ENCODE measurements at regions not wholly inside any gene's neighbourhood (a gene's known extent, or its start where the extent isn't known, plus 50 kb on each side); places are given as distances from the start of the nearest gene placed in this dataset.

GRCh38 chr6:56388415-56388755 is 141.0 kb upstream of the COL21A1 start:
- Histone ChIP-seq H3K4me3 (ENCODE audit: extremely low read depth in 1 of 4, insufficient read depth in 2 of 4, low read depth in 3 of 4, low read length in 4 of 4) (no peak overlapping the region), H3K14ac (ENCODE audit: insufficient read length) (no peak overlapping the region), H3K9ac (replicated peaks in 1 of 4; ENCODE audit: extremely low read depth in 1 of 4, low read depth in 3 of 4, low read length in 3 of 4) (no peak overlapping the region), H3K23me2 (ENCODE audit: low read depth, low read length) (no peaks in the 10 kb centered on the region; the same call in 1 of the 2 replicates), H3K79me2 (ENCODE audit: control insufficient read depth in 1 of 2, insufficient read depth in 2 of 2, low read length in 2 of 2) (no peaks in the 10 kb centered on the region), H4K5ac (ENCODE audit: insufficient read length, low read depth, low read length) (no peak overlapping the region), H2BK20ac (ENCODE audit: low read length) (no peak overlapping the region), H3K23ac (ENCODE audit: insufficient read length) (no peak overlapping the region), H2BK120ac (replicated peaks; ENCODE audit: low read depth, low read length) (no peak overlapping the region), H4K91ac (replicated peaks; ENCODE audit: insufficient read length, low read length) (no peak overlapping the region), H3K4ac (replicated peaks; ENCODE audit: insufficient read length, low read depth, low read length) (no peak overlapping the region), H2AK5ac (ENCODE audit: low read depth, low read length) (no peak overlapping the region), H3K4me2 (ENCODE audit: insufficient read depth in 1 of 2, low read depth in 2 of 2, low read length in 2 of 2) (no peak overlapping the region), H3K27ac (ENCODE audit: low read depth, low read length) (no peak overlapping the region), H2BK12ac (ENCODE audit: low read depth, low read length) (no peak overlapping the region), H3K4me1 (replicated peaks in 1 of 4; ENCODE audit: control insufficient read depth in 3 of 4, insufficient read depth in 4 of 4, low read length in 3 of 4) (no peaks in the 10 kb centered on the region; a peak in 1 of 7 replicates), H2AFZ (ENCODE audit: low read length) (no peak overlapping the region), H3K18ac (ENCODE audit: extremely low read depth, low read length) (no peak overlapping the region), H3K27me3 (replicated peaks in 1 of 4; ENCODE audit: control insufficient read depth in 3 of 4, extremely low read depth in 1 of 4, insufficient read depth in 3 of 4, low read length in 3 of 4) (no peaks in the 10 kb centered on the region), H3K9me3 (ENCODE audit: insufficient read depth in 2 of 2, low read depth in 1 of 2, low read length in 1 of 2) (no peaks in the 10 kb centered on the region), H2BK15ac (ENCODE audit: low read length) (no peak overlapping the region), H2BK5ac (ENCODE audit: low read depth, low read length) (no peak overlapping the region), H3K36me3 (ENCODE audit: control insufficient read depth in 2 of 4, insufficient read depth in 4 of 4, low read length in 3 of 4) (no peaks in the 10 kb centered on the region), H4K20me1 (replicated peaks in 1 of 2; ENCODE audit: control insufficient read depth in 1 of 2, insufficient read depth in 2 of 2, low read length in 2 of 2) (no peaks in the 10 kb centered on the region), H3K79me1 (ENCODE audit: low read depth, low read length) (no peaks in the 10 kb centered on the region), H3K56ac (replicated peaks; ENCODE audit: insufficient read length, low read depth, low read length) (no peak overlapping the region), H4K8ac (ENCODE audit: extremely low read depth, insufficient read depth, low read length) (no peak overlapping the region)
- DNase-seq (ENCODE audit: low read depth in 1 of 2, low spot score in 2 of 2), result no peak
- ChIA-PET CTCF (ENCODE audit: partially characterized antibody) (no interaction called here), POLR2A (ENCODE audit: partially characterized antibody) (no interaction called here)
- no peak for FAIRE-seq
- no peak for TF ChIP-seq SP2 (IDR thresholded peaks at IDR 0.05; ENCODE audit: low read length)
- TF ChIP-seq CBX8 (IDR thresholded peaks at IDR 0.05; ENCODE audit: borderline replicate concordance, low read depth, low read length), result no peak
- no peak for TF ChIP-seq SP4 (IDR thresholded peaks at IDR 0.05; ENCODE audit: low read length)
- TF ChIP-seq KDM4A (IDR thresholded peaks at IDR 0.05; ENCODE audit: low read depth, low read length, severe bottlenecking), result no peak
- no peak for TF ChIP-seq CTCF (IDR thresholded peaks at IDR 0.05; ENCODE audit: control extremely low read depth in 1 of 3, insufficient read depth in 1 of 3, low read depth in 1 of 3, low read length in 3 of 3)
- TF ChIP-seq NANOG (IDR thresholded peaks at IDR 0.05; ENCODE audit: insufficient read depth, low read depth, low read length, poor library complexity, severe bottlenecking), result no peak
- no peak for TF ChIP-seq CHD1 (IDR thresholded peaks at IDR 0.05; ENCODE audit: low read depth, low read length)
- TF ChIP-seq ATF3 (IDR thresholded peaks at IDR 0.05; ENCODE audit: insufficient read depth, low read depth, low read length), result no peak
- no peak for TF ChIP-seq BRCA1 (IDR thresholded peaks at IDR 0.05; ENCODE audit: low read depth, low read length)
- TF ChIP-seq KDM5A (IDR thresholded peaks at IDR 0.05; ENCODE audit: low read length), result no peak
- TF ChIP-seq HDAC2 (IDR thresholded peaks at IDR 0.05; ENCODE audit: borderline replicate concordance in 1 of 2, low read depth in 2 of 2, low read length in 2 of 2), result no peak
- TF ChIP-seq EZH2 (IDR thresholded peaks at IDR 0.05; ENCODE audit: low read depth, low read length, severe bottlenecking), result no peak
- TF ChIP-seq MAX (IDR thresholded peaks at IDR 0.05), result no peak
